ENCODE measurements at regions not wholly inside any gene's neighbourhood (a gene's known extent, or its start where the extent isn't known, plus 50 kb on each side); places are given as distances from the start of the nearest gene placed in this dataset.

DNA sequence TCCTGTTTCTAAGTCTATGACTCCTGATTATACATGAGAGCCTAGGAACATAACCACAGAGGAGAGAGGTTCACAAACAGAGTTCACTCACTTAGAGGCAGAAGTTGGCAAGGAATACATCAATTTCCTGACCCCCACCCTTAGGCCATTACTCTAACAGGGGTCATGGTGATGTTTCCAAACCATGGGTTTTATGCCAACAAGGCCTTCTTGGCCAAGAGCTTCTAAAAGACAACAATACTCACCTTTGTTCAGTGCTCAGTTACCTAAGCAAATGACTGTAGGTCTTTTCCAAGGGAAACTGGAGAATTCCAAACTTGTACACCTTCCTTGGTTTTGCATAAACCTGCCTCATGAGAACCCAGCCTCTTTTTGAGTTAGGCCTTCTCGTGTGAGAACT, 52.6 kb downstream of the ERICH4 start:
- H3K4me3 ChIP-seq (ENCODE audit: low read depth, poor library complexity, severe bottlenecking) = no peak overlapping the region
- TF ChIP-seq POLR2A (IDR thresholded peaks at IDR 0.05) = no peak
- TF ChIP-seq, protein P1, sequence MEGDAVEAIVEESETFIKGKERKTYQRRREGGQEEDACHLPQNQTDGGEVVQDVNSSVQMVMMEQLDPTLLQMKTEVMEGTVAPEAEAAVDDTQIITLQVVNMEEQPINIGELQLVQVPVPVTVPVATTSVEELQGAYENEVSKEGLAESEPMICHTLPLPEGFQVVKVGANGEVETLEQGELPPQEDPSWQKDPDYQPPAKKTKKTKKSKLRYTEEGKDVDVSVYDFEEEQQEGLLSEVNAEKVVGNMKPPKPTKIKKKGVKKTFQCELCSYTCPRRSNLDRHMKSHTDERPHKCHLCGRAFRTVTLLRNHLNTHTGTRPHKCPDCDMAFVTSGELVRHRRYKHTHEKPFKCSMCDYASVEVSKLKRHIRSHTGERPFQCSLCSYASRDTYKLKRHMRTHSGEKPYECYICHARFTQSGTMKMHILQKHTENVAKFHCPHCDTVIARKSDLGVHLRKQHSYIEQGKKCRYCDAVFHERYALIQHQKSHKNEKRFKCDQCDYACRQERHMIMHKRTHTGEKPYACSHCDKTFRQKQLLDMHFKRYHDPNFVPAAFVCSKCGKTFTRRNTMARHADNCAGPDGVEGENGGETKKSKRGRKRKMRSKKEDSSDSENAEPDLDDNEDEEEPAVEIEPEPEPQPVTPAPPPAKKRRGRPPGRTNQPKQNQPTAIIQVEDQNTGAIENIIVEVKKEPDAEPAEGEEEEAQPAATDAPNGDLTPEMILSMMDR (IDR thresholded peaks at IDR 0.05) = no peak
- intact Hi-C loops (cut with DNase I; ENCODE audit: low total_unique reads) = no loop called here
- WGBS, 2 donors = 21 to 30% methylated on average over 1 of the region's 1 CpG
- DNase-seq (ENCODE audit: low spot score in 2 of 2) = no peak

DNA sequence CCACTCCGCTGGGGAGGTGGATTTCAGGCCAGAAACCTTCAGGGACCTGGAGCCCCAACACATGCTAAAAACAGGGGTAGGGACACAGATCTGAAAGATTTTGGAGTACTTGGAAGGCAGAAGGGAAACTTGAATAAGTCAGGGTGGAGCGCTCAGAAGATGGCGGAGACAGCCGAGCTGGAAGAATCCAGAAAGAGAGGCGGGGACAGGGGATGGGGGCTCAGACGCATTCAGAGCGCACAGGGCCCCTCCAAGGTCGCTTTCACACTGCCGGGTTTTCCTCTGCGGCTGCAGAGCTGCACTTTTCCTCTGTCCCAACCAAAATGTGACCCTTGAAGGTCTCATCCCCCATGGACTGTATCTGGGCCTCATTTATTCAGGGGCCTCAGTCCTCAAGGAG, 56.9 kb downstream of the ERICH4 start:
- 80 to 85% methylated on average over 10 of the region's 10 CpGs for WGBS, 2 donors
- peak overlapping the region; percentile 16 for H3K4me3 ChIP-seq (ENCODE audit: low read depth, poor library complexity, severe bottlenecking)
- no peak for DNase-seq (ENCODE audit: low spot score in 2 of 2)
- intact Hi-C loops (cut with DNase I; ENCODE audit: low total_unique reads) = no loop called here
- TF ChIP-seq, protein P1 (IDR thresholded peaks at IDR 0.05) = no peak
- no peak for TF ChIP-seq POLR2A (IDR thresholded peaks at IDR 0.05)

- peak overlapping the region; percentile 9 for H3K4me3 ChIP-seq (ENCODE audit: low read depth, poor library complexity, severe bottlenecking)
- WGBS, 2 donors = 73 to 86% methylated on average over 9 of the region's 9 CpGs
- no peak for DNase-seq (ENCODE audit: low spot score in 2 of 2)
- TF ChIP-seq, protein P1 (IDR thresholded peaks at IDR 0.05) = no peak
- no peak for TF ChIP-seq POLR2A (IDR thresholded peaks at IDR 0.05)
- intact Hi-C loops (cut with DNase I; ENCODE audit: low total_unique reads) = no loop called here
Measured at GRCh38 chr19:41500443-41500842, 57.5 kb downstream of the ERICH4 start.

DNA sequence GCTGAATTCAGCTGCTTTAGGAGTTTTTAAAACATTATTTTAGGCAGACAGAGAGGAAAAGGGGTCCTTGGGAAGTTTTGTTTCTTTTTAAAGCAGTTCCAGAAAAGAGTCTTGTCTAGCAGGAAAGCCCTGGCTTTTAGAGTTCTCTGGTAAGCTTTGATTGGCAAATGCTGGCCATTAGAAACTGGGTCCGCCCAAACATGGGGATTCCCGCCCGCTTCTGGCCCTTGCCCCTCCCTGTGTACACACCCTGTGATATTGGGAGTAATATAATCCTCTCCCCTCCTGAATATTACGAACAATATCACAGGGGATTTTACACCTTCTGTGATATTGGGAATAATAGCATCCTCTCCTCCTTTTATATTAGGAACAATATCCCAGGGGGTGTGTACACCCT, 58.9 kb downstream of the ERICH4 start:
- 42% methylated on average over 4 of the region's 4 CpGs for WGBS, 2 donors
- no peak overlapping the region for H3K4me3 ChIP-seq (ENCODE audit: low read depth, poor library complexity, severe bottlenecking)
- no peak for DNase-seq (ENCODE audit: low spot score in 2 of 2)
- intact Hi-C loops (cut with DNase I; ENCODE audit: low total_unique reads) = no loop called here
- TF ChIP-seq POLR2A (IDR thresholded peaks at IDR 0.05) = no peak
- TF ChIP-seq, protein P1 (IDR thresholded peaks at IDR 0.05) = no peak

DNA sequence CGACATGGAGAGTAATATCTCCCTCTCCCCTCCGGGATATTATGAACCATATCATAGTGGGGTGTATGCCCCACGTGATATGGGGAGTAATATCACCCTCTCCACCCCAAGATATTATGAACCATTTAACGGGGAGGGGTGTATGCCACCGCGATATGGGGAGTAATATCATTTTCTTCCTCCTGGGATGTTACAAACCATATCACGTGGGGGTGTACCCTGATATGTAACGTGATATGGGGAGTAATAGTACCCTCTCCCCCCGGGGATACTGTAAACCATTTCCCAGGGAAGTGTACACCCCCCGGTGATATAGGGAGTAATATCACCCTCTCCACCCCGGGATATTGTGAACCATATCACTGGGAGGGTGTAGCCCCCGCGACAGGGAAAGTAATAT, 62.1 kb downstream of the ERICH4 start:
- no peak overlapping the region for H3K4me3 ChIP-seq (ENCODE audit: low read depth, poor library complexity, severe bottlenecking)
- no peak for DNase-seq (ENCODE audit: low spot score in 2 of 2)
- WGBS, 2 donors = 75 to 81% methylated on average over 13 of the region's 13 CpGs
- TF ChIP-seq POLR2A (IDR thresholded peaks at IDR 0.05) = no peak
- intact Hi-C loops (cut with DNase I; ENCODE audit: low total_unique reads) = no loop called here

- WGBS, 2 donors = 76 to 79% methylated on average over 12 of the region's 12 CpGs
- DNase-seq (ENCODE audit: low spot score in 2 of 2) = no peak
- H3K4me3 ChIP-seq (ENCODE audit: low read depth, poor library complexity, severe bottlenecking) = no peak overlapping the region
- TF ChIP-seq POLR2A (IDR thresholded peaks at IDR 0.05) = no peak
- TF ChIP-seq, protein P1 (IDR thresholded peaks at IDR 0.05) = no peak
- intact Hi-C loops (cut with DNase I; ENCODE audit: low total_unique reads) = no loop called here
Measured at GRCh38 chr19:41510484-41510883, 65.5 kb upstream of the CEACAM21 start.
